ENCODE measurements at regions not wholly inside any gene's neighbourhood (a gene's known extent, or its start where the extent isn't known, plus 50 kb on each side); places are given as distances from the start of the nearest gene placed in this dataset.

GRCh38 chr19:29420482-29421195 lies 105.2 kb upstream of the VSTM2B start:
- DNase-seq (ENCODE audit: low read depth in 1 of 2, low spot score in 1 of 2): no peak
- H3K27me3 ChIP-seq (ENCODE audit: insufficient read depth, poor library complexity, severe bottlenecking): no peaks in the 10 kb centered on the region
- no peak for TF ChIP-seq GABPA (IDR thresholded peaks at IDR 0.05; ENCODE audit: low read depth)
- no peak for TF ChIP-seq CTCF (IDR thresholded peaks at IDR 0.05; ENCODE audit: insufficient read depth, low read length)
- TF ChIP-seq REST (IDR thresholded peaks at IDR 0.05; ENCODE audit: insufficient replicate concordance, low read depth): no peak
- TF ChIP-seq SPI1 (IDR thresholded peaks at IDR 0.05; ENCODE audit: borderline replicate concordance, low read depth): no peak
- TF ChIP-seq POLR2AphosphoS5 (IDR thresholded peaks at IDR 0.05; ENCODE audit: low read depth): no peak
- no peak overlapping the region for H3K4me3 ChIP-seq (replicated peaks; ENCODE audit: insufficient read depth, low read length)
- no peak overlapping the region for H3K27ac ChIP-seq (replicated peaks)

GRCh38 chr19:29421196-29421545 lies 104.6 kb upstream of the VSTM2B start:
- no peak for DNase-seq (ENCODE audit: low read depth in 1 of 2, low spot score in 1 of 2)
- H3K27me3 ChIP-seq (ENCODE audit: insufficient read depth, poor library complexity, severe bottlenecking): no peaks in the 10 kb centered on the region
- no peak overlapping the region for H3K27ac ChIP-seq (replicated peaks)
- TF ChIP-seq CTCF (IDR thresholded peaks at IDR 0.05; ENCODE audit: insufficient read depth, low read length): no peak
- no peak for TF ChIP-seq POLR2AphosphoS5 (IDR thresholded peaks at IDR 0.05; ENCODE audit: low read depth)
- TF ChIP-seq GABPA (IDR thresholded peaks at IDR 0.05; ENCODE audit: low read depth): no peak
- TF ChIP-seq SPI1 (IDR thresholded peaks at IDR 0.05; ENCODE audit: borderline replicate concordance, low read depth): no peak
- TF ChIP-seq REST (IDR thresholded peaks at IDR 0.05; ENCODE audit: insufficient replicate concordance, low read depth): no peak
- H3K4me3 ChIP-seq (replicated peaks; ENCODE audit: insufficient read depth, low read length): no peak overlapping the region

GRCh38 chr19:29422047-29422446 lies 103.7 kb upstream of the VSTM2B start:
- TF ChIP-seq GABPA (IDR thresholded peaks at IDR 0.05; ENCODE audit: low read depth) (no peak), REST (IDR thresholded peaks at IDR 0.05; ENCODE audit: insufficient replicate concordance, low read depth) (no peak), POLR2AphosphoS5 (IDR thresholded peaks at IDR 0.05; ENCODE audit: low read depth) (no peak), SPI1 (IDR thresholded peaks at IDR 0.05; ENCODE audit: borderline replicate concordance, low read depth) (no peak), CTCF (IDR thresholded peaks at IDR 0.05; ENCODE audit: insufficient read depth, low read length) (no peak)

More at GRCh38 chr19:29422047-29422446, 103.7 kb upstream of the VSTM2B start:
- no peak overlapping the region for H3K4me3 ChIP-seq (replicated peaks; ENCODE audit: insufficient read depth, low read length)
- no peak overlapping the region for H3K27ac ChIP-seq (replicated peaks)
- no peak for DNase-seq (ENCODE audit: low read depth in 1 of 2, low spot score in 1 of 2)
- H3K27me3 ChIP-seq (ENCODE audit: insufficient read depth, poor library complexity, severe bottlenecking): no peaks in the 10 kb centered on the region

Measured in HL-60 (cell line).